A549 (cell line): ENCODE measurements at regions not wholly inside any gene's neighbourhood (a gene's known extent, or its start where the extent isn't known, plus 50 kb on each side); places are given as distances from the start of the nearest gene placed in this dataset.

Source experiments
- ATAC-seq, 2 experiments: fragments of 200-7000 bp in 1 of 2; fragments of >200 bp in 1 of 2; cut with Nextera tagmentation in 1 of 2; cut with Tn5 transposase in 1 of 2; 3 replicates each; pipeline versions ENCODE4 v1.8.0 to v1.9.1; 2018 to 2020; ENCODE audit warnings: mild to moderate bottlenecking in 1 of 2, moderate library complexity in 1 of 2
- CTCF ChIA-PET: fragments of 300-600 bp; sonication (Branson Sonifier 250); formaldehyde crosslinking; extraction: SDS; loops from one replicate; lab custom pipeline; 2021; ENCODE audit warnings: antibody characterized with exemption, inconsistent platforms; lab: Yijun Ruan, JAX
- POLR2A ChIA-PET: fragments of 350-600 bp; formaldehyde crosslinking; extraction: SDS; loops from one replicate; lab custom pipeline; 2021; ENCODE audit warnings: antibody characterized with exemption, inconsistent platforms; lab: Yijun Ruan, JAX
- DNase-seq, 2 experiments: peaks; one replicate each; pipeline versions ENCODE4 v3.0.0 to v3.0.0-alpha.2; 2011 to 2016; ENCODE audit warnings: low read depth in 1 of 2, low spot score in 1 of 2
- FAIRE-seq: peaks from 2 replicates; lab custom pipeline; 2011; peaks lifted over from hg19 to GRCh38; lab: Jason Lieb, UNC
- H3K27ac ChIP-seq, 2 experiments: fragments of >200 bp; sonication (Bioruptor Twin); formaldehyde crosslinking; 3 replicates each; pipeline ENCODE4 v1.5.1; 2016 to 2017
- H3K4me1 ChIP-seq: fragments of >200 bp; sonication (Bioruptor Twin); formaldehyde crosslinking; 3 replicates; pipeline ENCODE4 v1.6.1; 2016
- H3K4me2 ChIP-seq: fragments of >200 bp; sonication (Bioruptor Twin); formaldehyde crosslinking; 3 replicates; pipeline ENCODE4 v1.6.1; 2016
- H3K4me3 ChIP-seq: fragments of >200 bp; sonication (Bioruptor Twin); formaldehyde crosslinking; 3 replicates; pipeline ENCODE4 v1.5.1; 2016
- H3K9me3 ChIP-seq: fragments of >200 bp; sonication (Bioruptor Twin); formaldehyde crosslinking; 3 replicates; pipeline ENCODE4 v1.6.1; 2016
- CHD2 ChIP-seq: fragments of 150-350 bp; IDR thresholded peaks from 2 replicates; pipeline ENCODE4 v1.6.1; 2014; ENCODE audit warnings: low read length; ENCODE audit not compliant: partially characterized antibody
- EHMT2 ChIP-seq: fragments of 200-600 bp; sonication (generic); IDR thresholded peaks from 2 replicates; pipeline ENCODE4 v1.6.1; 2016; ENCODE audit warnings: antibody characterized with exemption, low read depth, mild to moderate bottlenecking, moderate library complexity
- FOSL2 ChIP-seq, 2 experiments: fragments of 450-650 bp in 1 of 2; fragments of >200 bp in 1 of 2; sonication (Bioruptor Twin) in 1 of 2; formaldehyde crosslinking; IDR thresholded peaks; 2 replicates each; pipeline versions ENCODE4 v1.5.0 to v1.6.1; 2016 to 2020; ENCODE audit warnings: mild to moderate bottlenecking in 1 of 2, moderate library complexity in 1 of 2
- FOXS1 ChIP-seq: fragments of 250-450 bp; sonication (Bioruptor Pico); IDR thresholded peaks from 2 replicates; pipeline ENCODE4 v1.5.0; 2020; ENCODE audit warnings: mild to moderate bottlenecking, moderate library complexity
- HEYL ChIP-seq: fragments of 250-450 bp; sonication (Bioruptor Pico); IDR thresholded peaks from 2 replicates; pipeline ENCODE4 v1.8.0; 2021; ENCODE audit warnings: mild to moderate bottlenecking, moderate library complexity
- MYC ChIP-seq: IDR thresholded peaks from 2 replicates; pipeline ENCODE4 v1.6.1; 2012; ENCODE audit warnings: mild to moderate bottlenecking, inconsistent platforms, low read length, improper control_type of control experiment, borderline replicate concordance
- POLR2A ChIP-seq: IDR thresholded peaks from 2 replicates; pipeline ENCODE4 v1.6.1; 2012; ENCODE audit warnings: mild to moderate bottlenecking, low read length
- POLR2AphosphoS2 ChIP-seq: conservative IDR thresholded peaks from 2 replicates; pipeline ENCODE4 v1.6.1; 2012; ENCODE audit warnings: low read length, improper control_type of control experiment, inconsistent platforms
- RAD21 ChIP-seq, 2 experiments: fragments of >200 bp in 1 of 2; sonication (Bioruptor Twin) in 1 of 2; formaldehyde crosslinking in 1 of 2; IDR thresholded peaks in 1 of 2; conservative IDR thresholded peaks in 1 of 2; 2 replicates in 1 of 2; 3 replicates in 1 of 2; pipeline ENCODE4 v1.6.1; 2012 to 2018; ENCODE audit warnings: inconsistent platforms in 1 of 2
- RARB ChIP-seq: fragments of 250-450 bp; sonication (Bioruptor Pico); IDR thresholded peaks from 2 replicates; pipeline ENCODE4 v1.8.0; 2021; ENCODE audit warnings: mild to moderate bottlenecking, moderate library complexity
- RFX5 ChIP-seq: fragments of 450-650 bp; IDR thresholded peaks from 2 replicates; pipeline ENCODE4 v1.7.1; 2014; ENCODE audit warnings: antibody characterized with exemption, mild to moderate bottlenecking, moderate library complexity
- SMC3 ChIP-seq: fragments of >200 bp; sonication (Bioruptor Twin); formaldehyde crosslinking; IDR thresholded peaks from 3 replicates; pipeline ENCODE4 v1.6.1; 2018; ENCODE audit warnings: inconsistent platforms
- TP53 ChIP-seq: fragments of 250-450 bp; sonication (Bioruptor Pico); IDR thresholded peaks from 2 replicates; pipeline ENCODE4 v1.5.0; 2021; ENCODE audit warnings: mild to moderate bottlenecking, moderate library complexity
- ZFP36 ChIP-seq: fragments of 450-650 bp; IDR thresholded peaks from 2 replicates; pipeline ENCODE4 v1.6.1; 2014; ENCODE audit warnings: borderline replicate concordance; ENCODE audit not compliant: partially characterized antibody
- WGBS: methylation state at CpG from one replicate; pipeline ENCODE4 v1.1.6; 2017; ENCODE audit errors: missing lambda C conversion rate; 5-methylcytosine and 5-hydroxymethylcytosine counted together
- TF ChIP-seq, protein P1 (sequence below): fragments of >200 bp; sonication (Bioruptor Twin); formaldehyde crosslinking; IDR thresholded peaks from 3 replicates; pipeline ENCODE4 v1.6.1; 2016
- TF ChIP-seq, protein P2 (sequence below): IDR thresholded peaks from 2 replicates; pipeline ENCODE4 v1.6.1; 2012
- TF ChIP-seq, protein P3 (sequence below): fragments of 200-600 bp; sonication (generic); IDR thresholded peaks from 2 replicates; pipeline ENCODE4 v1.6.1; 2016; ENCODE audit warnings: antibody characterized with exemption, mild to moderate bottlenecking, moderate library complexity
- TF ChIP-seq, protein P4 (sequence below): IDR thresholded peaks from 2 replicates; pipeline ENCODE4 v1.6.1; 2012; ENCODE audit warnings: low read depth, borderline replicate concordance
- TF ChIP-seq, protein P5 (sequence below): fragments of 250-450 bp; sonication (Bioruptor Pico); IDR thresholded peaks from 2 replicates; pipeline ENCODE4 v1.5.0; 2021; ENCODE audit warnings: mild to moderate bottlenecking, moderate library complexity, borderline replicate concordance

DNA sequence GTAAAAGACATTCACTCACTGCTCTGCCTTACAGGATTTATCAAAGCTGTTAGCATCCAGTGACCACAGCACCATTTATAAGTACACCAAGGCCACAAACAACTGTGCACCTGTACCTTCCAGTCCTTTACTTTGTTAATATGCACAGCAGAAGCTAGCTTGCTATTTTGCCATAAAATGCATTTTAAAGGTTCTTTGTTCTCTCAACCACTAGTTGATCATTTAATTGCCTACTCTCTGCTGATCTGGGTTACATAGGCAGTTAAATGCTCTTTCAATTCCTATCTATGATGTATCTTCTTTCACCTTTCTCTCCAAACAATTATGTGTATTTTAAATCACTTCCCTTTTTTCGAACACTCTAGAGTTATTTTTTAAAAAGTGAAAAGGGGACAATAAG, 126.4 kb downstream of the SIPA1L2 start:
- Histone ChIP-seq H3K4me3 (no peak overlapping the region), H3K4me1 (peaks cover 6% of the 10 kb centered on the region; the same call in 1 of the 3 replicates), H3K9me3 (no peaks in the 10 kb centered on the region), H3K27ac (no peak overlapping the region), H3K4me2 (no peak overlapping the region)
- TF ChIP-seq MYC (no peak), RAD21 (conservative IDR thresholded peaks at IDR 0.05 in 1 of 2, IDR thresholded peaks at IDR 0.05 in 1 of 2) (no peak), FOSL2 (IDR thresholded peaks at IDR 0.05) (no peak), FOSL2 (CRISPR knock-in tag; IDR thresholded peaks at IDR 0.05) (no peak), POLR2AphosphoS2 (no peak), EHMT2 (no peak), RARB (CRISPR knock-in tag) (no peak)
- TF ChIP-seq, protein P1, sequence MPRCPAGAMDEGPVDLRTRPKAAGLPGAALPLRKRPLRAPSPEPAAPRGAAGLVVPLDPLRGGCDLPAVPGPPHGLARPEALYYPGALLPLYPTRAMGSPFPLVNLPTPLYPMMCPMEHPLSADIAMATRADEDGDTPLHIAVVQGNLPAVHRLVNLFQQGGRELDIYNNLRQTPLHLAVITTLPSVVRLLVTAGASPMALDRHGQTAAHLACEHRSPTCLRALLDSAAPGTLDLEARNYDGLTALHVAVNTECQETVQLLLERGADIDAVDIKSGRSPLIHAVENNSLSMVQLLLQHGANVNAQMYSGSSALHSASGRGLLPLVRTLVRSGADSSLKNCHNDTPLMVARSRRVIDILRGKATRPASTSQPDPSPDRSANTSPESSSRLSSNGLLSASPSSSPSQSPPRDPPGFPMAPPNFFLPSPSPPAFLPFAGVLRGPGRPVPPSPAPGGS, result no peak
- TF ChIP-seq, protein P2, sequence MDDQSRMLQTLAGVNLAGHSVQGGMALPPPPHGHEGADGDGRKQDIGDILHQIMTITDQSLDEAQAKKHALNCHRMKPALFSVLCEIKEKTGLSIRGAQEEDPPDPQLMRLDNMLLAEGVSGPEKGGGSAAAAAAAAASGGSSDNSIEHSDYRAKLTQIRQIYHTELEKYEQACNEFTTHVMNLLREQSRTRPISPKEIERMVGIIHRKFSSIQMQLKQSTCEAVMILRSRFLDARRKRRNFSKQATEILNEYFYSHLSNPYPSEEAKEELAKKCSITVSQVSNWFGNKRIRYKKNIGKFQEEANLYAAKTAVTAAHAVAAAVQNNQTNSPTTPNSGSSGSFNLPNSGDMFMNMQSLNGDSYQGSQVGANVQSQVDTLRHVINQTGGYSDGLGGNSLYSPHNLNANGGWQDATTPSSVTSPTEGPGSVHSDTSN, result no peak
- TF ChIP-seq, protein P3, sequence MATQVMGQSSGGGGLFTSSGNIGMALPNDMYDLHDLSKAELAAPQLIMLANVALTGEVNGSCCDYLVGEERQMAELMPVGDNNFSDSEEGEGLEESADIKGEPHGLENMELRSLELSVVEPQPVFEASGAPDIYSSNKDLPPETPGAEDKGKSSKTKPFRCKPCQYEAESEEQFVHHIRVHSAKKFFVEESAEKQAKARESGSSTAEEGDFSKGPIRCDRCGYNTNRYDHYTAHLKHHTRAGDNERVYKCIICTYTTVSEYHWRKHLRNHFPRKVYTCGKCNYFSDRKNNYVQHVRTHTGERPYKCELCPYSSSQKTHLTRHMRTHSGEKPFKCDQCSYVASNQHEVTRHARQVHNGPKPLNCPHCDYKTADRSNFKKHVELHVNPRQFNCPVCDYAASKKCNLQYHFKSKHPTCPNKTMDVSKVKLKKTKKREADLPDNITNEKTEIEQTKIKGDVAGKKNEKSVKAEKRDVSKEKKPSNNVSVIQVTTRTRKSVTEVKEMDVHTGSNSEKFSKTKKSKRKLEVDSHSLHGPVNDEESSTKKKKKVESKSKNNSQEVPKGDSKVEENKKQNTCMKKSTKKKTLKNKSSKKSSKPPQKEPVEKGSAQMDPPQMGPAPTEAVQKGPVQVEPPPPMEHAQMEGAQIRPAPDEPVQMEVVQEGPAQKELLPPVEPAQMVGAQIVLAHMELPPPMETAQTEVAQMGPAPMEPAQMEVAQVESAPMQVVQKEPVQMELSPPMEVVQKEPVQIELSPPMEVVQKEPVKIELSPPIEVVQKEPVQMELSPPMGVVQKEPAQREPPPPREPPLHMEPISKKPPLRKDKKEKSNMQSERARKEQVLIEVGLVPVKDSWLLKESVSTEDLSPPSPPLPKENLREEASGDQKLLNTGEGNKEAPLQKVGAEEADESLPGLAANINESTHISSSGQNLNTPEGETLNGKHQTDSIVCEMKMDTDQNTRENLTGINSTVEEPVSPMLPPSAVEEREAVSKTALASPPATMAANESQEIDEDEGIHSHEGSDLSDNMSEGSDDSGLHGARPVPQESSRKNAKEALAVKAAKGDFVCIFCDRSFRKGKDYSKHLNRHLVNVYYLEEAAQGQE, result no peak
- no peak for DNase-seq
- no peak for ATAC-seq
- no peak for FAIRE-seq
- 83% methylated on average over 1 of the region's 1 CpG for WGBS
- ChIA-PET CTCF (interaction anchor here (1.2 kb wide), 1 partner anchor 468 kb away, joined by 3 read pairs; no protein-coding TSS in a partner anchor), POLR2A (interaction anchor here (0.6 kb wide), 1 partner anchor 8 kb away, joined by 5 read pairs; no protein-coding TSS in a partner anchor)

DNA sequence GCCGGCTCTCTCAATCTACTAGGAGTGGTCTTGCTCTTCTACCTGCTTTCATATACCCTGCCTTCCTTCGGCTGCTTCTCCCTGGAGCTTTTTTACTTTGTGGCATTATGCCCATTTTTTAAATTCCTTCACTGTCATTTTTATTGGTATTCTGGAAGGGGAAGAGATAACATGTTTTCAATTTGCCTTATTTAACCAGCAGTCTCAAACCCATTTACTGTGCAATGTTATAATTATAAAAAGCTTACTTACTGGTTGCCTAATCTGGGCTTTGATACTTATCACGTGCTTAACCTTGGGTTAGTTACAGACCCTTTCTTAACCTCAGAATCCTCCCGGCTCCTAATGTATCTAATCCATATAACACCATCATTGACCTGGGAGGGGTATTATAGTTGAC, 128.1 kb downstream of the SIPA1L2 start:
- no peaks in the 10 kb centered on the region for H3K9me3 ChIP-seq
- no peak overlapping the region for H3K4me3 ChIP-seq
- no peak overlapping the region for H3K27ac ChIP-seq
- POLR2A ChIA-PET, result no interaction called here
- H3K4me1 ChIP-seq, result no peaks in the 10 kb centered on the region
- TF ChIP-seq TP53 (no peak), ZFP36 (no peak), CHD2 (no peak), RFX5 (no peak), HEYL (CRISPR knock-in tag) (no peak), RARB (CRISPR knock-in tag) (no peak), FOXS1 (no peak), SMC3 (no peak), POLR2A (no peak)
- TF ChIP-seq, protein P4, sequence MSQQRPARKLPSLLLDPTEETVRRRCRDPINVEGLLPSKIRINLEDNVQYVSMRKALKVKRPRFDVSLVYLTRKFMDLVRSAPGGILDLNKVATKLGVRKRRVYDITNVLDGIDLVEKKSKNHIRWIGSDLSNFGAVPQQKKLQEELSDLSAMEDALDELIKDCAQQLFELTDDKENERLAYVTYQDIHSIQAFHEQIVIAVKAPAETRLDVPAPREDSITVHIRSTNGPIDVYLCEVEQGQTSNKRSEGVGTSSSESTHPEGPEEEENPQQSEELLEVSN, result no peak
- TF ChIP-seq, protein P5, sequence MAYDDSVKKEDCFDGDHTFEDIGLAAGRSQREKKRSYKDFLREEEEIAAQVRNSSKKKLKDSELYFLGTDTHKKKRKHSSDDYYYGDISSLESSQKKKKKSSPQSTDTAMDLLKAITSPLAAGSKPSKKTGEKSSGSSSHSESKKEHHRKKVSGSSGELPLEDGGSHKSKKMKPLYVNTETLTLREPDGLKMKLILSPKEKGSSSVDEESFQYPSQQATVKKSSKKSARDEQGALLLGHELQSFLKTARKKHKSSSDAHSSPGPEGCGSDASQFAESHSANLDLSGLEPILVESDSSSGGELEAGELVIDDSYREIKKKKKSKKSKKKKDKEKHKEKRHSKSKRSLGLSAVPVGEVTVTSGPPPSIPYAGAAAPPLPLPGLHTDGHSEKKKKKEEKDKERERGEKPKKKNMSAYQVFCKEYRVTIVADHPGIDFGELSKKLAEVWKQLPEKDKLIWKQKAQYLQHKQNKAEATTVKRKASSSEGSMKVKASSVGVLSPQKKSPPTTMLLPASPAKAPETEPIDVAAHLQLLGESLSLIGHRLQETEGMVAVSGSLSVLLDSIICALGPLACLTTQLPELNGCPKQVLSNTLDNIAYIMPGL (CRISPR knock-in tag), result no peak
- TF ChIP-seq, all 56 proteins: peak for 0
- DNase-seq (no peak), FAIRE-seq (no peak), ATAC-seq (no peak)
- whole genome bisulfite sequencing, result 89% methylated on average over 4 of the region's 4 CpGs
- CTCF ChIA-PET, result no interaction called here
- no peak overlapping the region for H3K4me2 ChIP-seq
